CD4-positive, alpha-beta T cell (primary cell): ENCODE measurements at regions not wholly inside any gene's neighbourhood (a gene's known extent, or its start where the extent isn't known, plus 50 kb on each side); places are given as distances from the start of the nearest gene placed in this dataset.

Experiments
- ATAC-seq: fragments of 200-7000 bp; cut with Tn5 transposase; one replicate; pipeline ENCODE4 v1.10.0; 2022; ENCODE audit warnings: mild to moderate bottlenecking; ENCODE audit not compliant: poor library complexity
- CTCF ChIA-PET: fragments of 350-600 bp; sonication (Branson Sonifier 250); formaldehyde crosslinking; loops from one replicate; lab custom pipeline; 2021; ENCODE audit warnings: antibody characterized with exemption, inconsistent platforms; lab: Charles Lee
- POLR2A ChIA-PET: fragments of 350-600 bp; sonication (Branson Sonifier 250); formaldehyde crosslinking; loops from one replicate; lab custom pipeline; 2021; ENCODE audit warnings: antibody characterized with exemption, inconsistent platforms; lab: Charles Lee
- DNase-seq, 14 experiments: peaks; one replicate each; pipeline ENCODE4 v3.0.0-alpha.2; 2013 to 2020; ENCODE audit warnings: mixed read lengths in 2 of 14
- H3K27ac ChIP-seq, 2 donors: one replicate each; pipeline versions ENCODE4 v1.5.1 to v1.7.0; 2013; ENCODE audit warnings: low read length in 2 of 2, low read depth in 1 of 2, mild to moderate bottlenecking in 1 of 2
- H3K27me3 ChIP-seq, 2 experiments: 1 replicate in 1 of 2; 2 replicates in 1 of 2; pipeline versions ENCODE4 v1.6.1 to v1.7.0; 2013; ENCODE audit warnings: low read length in 2 of 2, control low read depth in 1 of 2, mild to moderate bottlenecking in 1 of 2, moderate library complexity in 1 of 2; ENCODE audit not compliant: insufficient read depth in 2 of 2, control insufficient read depth in 1 of 2
- H3K36me3 ChIP-seq: one replicate; pipeline ENCODE4 v1.6.1; 2013; ENCODE audit warnings: low read length, control low read depth; ENCODE audit not compliant: insufficient read depth
- H3K4me1 ChIP-seq: one replicate; pipeline ENCODE4 v1.6.1; 2013; ENCODE audit warnings: low read length, control low read depth; ENCODE audit not compliant: insufficient read depth
- H3K4me3 ChIP-seq: one replicate; pipeline ENCODE4 v1.5.1; 2013; ENCODE audit warnings: mild to moderate bottlenecking, low read length, moderate library complexity
- H3K9me3 ChIP-seq, 2 experiments: 1 replicate in 1 of 2; 2 replicates in 1 of 2; pipeline versions ENCODE4 v1.6.1 to v1.7.0; 2013; ENCODE audit warnings: low read length in 2 of 2, mild to moderate bottlenecking in 2 of 2, control low read depth in 1 of 2, moderate library complexity in 1 of 2; ENCODE audit not compliant: control insufficient read depth in 1 of 2, insufficient read depth in 1 of 2
- H3K27ac Mint-ChIP-seq: one replicate; pipeline ENCODE4 v1.8.0; 2020; ENCODE audit warnings: mixed read lengths
- H3K27me3 Mint-ChIP-seq: one replicate; pipeline ENCODE4 v1.8.0; 2021; ENCODE audit warnings: mixed read lengths
- H3K36me3 Mint-ChIP-seq: one replicate; pipeline ENCODE4 v1.8.0; 2021; ENCODE audit warnings: low read depth, mixed read lengths
- H3K4me1 Mint-ChIP-seq: one replicate; pipeline ENCODE4 v1.8.0; 2021; ENCODE audit warnings: low read depth, mixed read lengths
- H3K4me3 Mint-ChIP-seq: one replicate; pipeline ENCODE4 v1.8.0; 2020; ENCODE audit warnings: mild to moderate bottlenecking, mixed read lengths
- H3K9me3 Mint-ChIP-seq: one replicate; pipeline ENCODE4 v1.8.0; 2020; ENCODE audit warnings: mixed read lengths
- CTCF ChIP-seq: fragments of 200-600 bp; IDR thresholded peaks from one replicate; pipeline ENCODE4 v1.8.0; 2022; ENCODE audit warnings: antibody characterized with exemption, mild to moderate bottlenecking
- intact Hi-C, 2 experiments: fragments of 100-400 bp; cut with DNase I in 1 of 2; cut with micrococcal nuclease in 1 of 2; formaldehyde crosslinking; loops; one replicate each; pipeline versions ENCODE4 v1.15.1 to v1.9.0; 2023 to 2025; cut with DNase I, micrococcal nuclease

DNA sequence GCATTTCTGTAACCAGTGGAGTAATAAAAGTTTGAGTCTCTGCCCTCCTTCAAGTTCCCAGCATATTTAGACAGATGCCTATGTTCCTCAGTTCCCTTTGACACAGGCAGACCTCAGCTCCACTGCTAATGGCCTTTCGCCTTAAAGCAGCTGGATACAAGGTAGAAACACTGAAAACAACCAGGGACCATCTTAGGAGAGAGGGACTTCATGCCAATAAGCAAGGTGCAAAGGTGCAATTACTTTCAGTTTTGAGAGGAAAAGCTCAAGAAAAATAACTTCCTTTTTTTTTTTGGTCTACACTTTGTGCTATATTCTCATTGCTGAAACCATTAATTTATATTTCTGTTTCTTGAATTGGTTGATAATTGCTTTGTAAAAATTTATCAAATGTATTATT lies 781.9 kb upstream of the GALNTL6 start:
- no peak for DNase-seq
- Histone ChIP-seq H3K4me3 (no peak overlapping the region), H3K27ac (no peak overlapping the region), H3K36me3 (no peaks in the 10 kb centered on the region), H3K27me3 (no peaks in the 10 kb centered on the region), H3K4me1 (no peaks in the 10 kb centered on the region), H3K9me3 (peaks cover 0 to 5% of the 10 kb centered on the region in 2 experiments)
- H3K36me3 Mint-ChIP-seq, result no peaks in the 10 kb centered on the region
- no peak for TF ChIP-seq CTCF
- ChIA-PET POLR2A (no interaction called here), CTCF (no interaction called here)
- peaks cover 2% of the 10 kb centered on the region for H3K9me3 Mint-ChIP-seq
- H3K27me3 Mint-ChIP-seq, result no peaks in the 10 kb centered on the region
- no peak for ATAC-seq
- no peak overlapping the region for H3K27ac Mint-ChIP-seq
- H3K4me3 Mint-ChIP-seq, result no peak overlapping the region
- no peaks in the 10 kb centered on the region for H3K4me1 Mint-ChIP-seq
- intact Hi-C loops, result no loop called here

DNA sequence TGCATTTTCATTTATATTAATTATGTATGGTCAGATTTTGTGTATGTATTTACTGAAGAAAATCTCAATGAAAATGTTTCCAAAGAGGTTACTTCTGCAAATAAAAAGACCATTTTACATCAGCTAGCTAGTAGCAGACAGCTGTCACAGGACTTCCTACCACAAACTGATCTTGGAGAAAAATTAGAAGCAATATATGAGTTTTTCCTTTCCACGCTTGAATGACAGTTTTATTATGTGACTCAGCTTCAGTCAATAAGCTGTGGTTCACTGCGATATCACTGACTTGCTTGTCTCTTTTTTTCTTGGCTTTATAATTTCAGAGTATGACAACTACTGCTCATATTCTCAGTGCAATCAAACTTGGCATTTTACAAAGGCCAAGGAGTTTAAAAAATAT lies 787.4 kb upstream of the GALNTL6 start:
- H3K4me1 ChIP-seq, result no peaks in the 10 kb centered on the region
- Mint-ChIP-seq H3K27me3 (no peaks in the 10 kb centered on the region), H3K27ac (no peak overlapping the region), H3K4me1 (no peaks in the 10 kb centered on the region), H3K9me3 (peaks cover 2% of the 10 kb centered on the region), H3K4me3 (no peak overlapping the region), H3K36me3 (no peaks in the 10 kb centered on the region)
- no peak for TF ChIP-seq CTCF
- no peaks in the 10 kb centered on the region for H3K27me3 ChIP-seq
- CTCF ChIA-PET, result no interaction called here
- intact Hi-C loops, result no loop called here
- POLR2A ChIA-PET, result no interaction called here
- H3K27ac ChIP-seq, result no peak overlapping the region
- H3K9me3 ChIP-seq, result peaks cover 0 to 8% of the 10 kb centered on the region in 2 experiments
- no peak overlapping the region for H3K4me3 ChIP-seq
- no peaks in the 10 kb centered on the region for H3K36me3 ChIP-seq
- ATAC-seq, result no peak
- no peak for DNase-seq

GRCh38 chr4:171025343-171025742 lies 787.9 kb upstream of the GALNTL6 start:
- CTCF ChIA-PET, result no interaction called here
- H3K4me1 Mint-ChIP-seq, result no peaks in the 10 kb centered on the region
- DNase-seq, result no peak
- Histone ChIP-seq H3K4me1 (no peaks in the 10 kb centered on the region), H3K27ac (no peak overlapping the region), H3K36me3 (no peaks in the 10 kb centered on the region), H3K9me3 (peaks cover 0 to 4% of the 10 kb centered on the region in 2 experiments), H3K4me3 (no peak overlapping the region), H3K27me3 (no peaks in the 10 kb centered on the region)
- intact Hi-C loops, result no loop called here
- TF ChIP-seq CTCF, result no peak
- ATAC-seq, result no peak
- no peak overlapping the region for H3K27ac Mint-ChIP-seq
- no peaks in the 10 kb centered on the region for H3K36me3 Mint-ChIP-seq
- H3K4me3 Mint-ChIP-seq, result no peak overlapping the region
- H3K9me3 Mint-ChIP-seq, result peaks cover 2% of the 10 kb centered on the region
- no peaks in the 10 kb centered on the region for H3K27me3 Mint-ChIP-seq
- POLR2A ChIA-PET, result no interaction called here
